Liver (tissue), 3 donors: ENCODE measurements at regions not wholly inside any gene's neighbourhood (a gene's known extent, or its start where the extent isn't known, plus 50 kb on each side); places are given as distances from the start of the nearest gene placed in this dataset.

Experiments
- GABPA ChIP-seq, 2 donors: IDR thresholded peaks in 1 of 2; conservative IDR thresholded peaks in 1 of 2; 2 replicates each; pipeline ENCODE4 v1.6.1; 2016; ENCODE audit warnings: antibody characterized with exemption in 2 of 2, mild to moderate bottlenecking in 1 of 2, moderate library complexity in 1 of 2
- HNF4G ChIP-seq: IDR thresholded peaks from 2 replicates; pipeline ENCODE4 v1.6.1; 2016; ENCODE audit warnings: antibody characterized with exemption
- NR2F2 ChIP-seq: IDR thresholded peaks from 2 replicates; pipeline ENCODE4 v1.6.1; 2016; ENCODE audit warnings: antibody characterized with exemption
- RAD21 ChIP-seq, 2 donors: IDR thresholded peaks; 2 replicates each; pipeline ENCODE4 v1.6.1; 2016; ENCODE audit warnings: antibody characterized with exemption in 2 of 2, mild to moderate bottlenecking in 2 of 2
- SP1 ChIP-seq: IDR thresholded peaks from 2 replicates; pipeline ENCODE4 v1.6.1; 2018; ENCODE audit warnings: antibody characterized with exemption, mild to moderate bottlenecking
- TF ChIP-seq, protein P1 (sequence below): IDR thresholded peaks from 2 replicates; pipeline ENCODE4 v1.6.1; 2016; ENCODE audit warnings: antibody characterized with exemption, mild to moderate bottlenecking
- TF ChIP-seq, protein P2 (sequence below): IDR thresholded peaks from 2 replicates; pipeline ENCODE4 v1.6.1; 2016; ENCODE audit warnings: antibody characterized with exemption
- TF ChIP-seq, protein P3 (sequence below): fragments of 150-350 bp; IDR thresholded peaks from 2 replicates; pipeline ENCODE4 v1.5.1; 2017; ENCODE audit warnings: improper control_type of control experiment, low read depth, low read length; ENCODE audit not compliant: missing input control
- TF ChIP-seq, protein P4 (sequence below): IDR thresholded peaks from 2 replicates; pipeline ENCODE4 v1.6.1; 2016; ENCODE audit warnings: antibody characterized with exemption
- donor health status: healthy.
- donor health status: healthy.

DNA sequence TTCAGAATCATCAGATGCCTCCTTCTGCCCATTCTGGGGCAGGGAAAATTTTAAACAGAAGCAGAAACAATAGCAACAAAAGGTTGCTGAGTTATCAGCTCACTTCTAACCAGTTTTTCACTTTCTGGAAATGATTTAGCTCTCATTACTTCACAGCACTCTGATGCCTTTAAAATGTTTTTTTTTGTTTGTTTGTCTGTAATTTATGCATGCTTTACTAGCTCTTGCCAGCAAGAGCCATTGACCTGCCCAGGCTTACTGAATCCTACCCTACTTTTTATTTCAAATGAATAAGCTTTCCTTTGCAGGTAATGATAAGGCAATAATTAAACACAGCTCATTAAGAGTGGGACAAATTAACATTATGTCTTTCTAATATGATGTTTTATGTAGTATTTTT is 466.1 kb upstream of the NOVA1 start:
- TF ChIP-seq, protein P1, sequence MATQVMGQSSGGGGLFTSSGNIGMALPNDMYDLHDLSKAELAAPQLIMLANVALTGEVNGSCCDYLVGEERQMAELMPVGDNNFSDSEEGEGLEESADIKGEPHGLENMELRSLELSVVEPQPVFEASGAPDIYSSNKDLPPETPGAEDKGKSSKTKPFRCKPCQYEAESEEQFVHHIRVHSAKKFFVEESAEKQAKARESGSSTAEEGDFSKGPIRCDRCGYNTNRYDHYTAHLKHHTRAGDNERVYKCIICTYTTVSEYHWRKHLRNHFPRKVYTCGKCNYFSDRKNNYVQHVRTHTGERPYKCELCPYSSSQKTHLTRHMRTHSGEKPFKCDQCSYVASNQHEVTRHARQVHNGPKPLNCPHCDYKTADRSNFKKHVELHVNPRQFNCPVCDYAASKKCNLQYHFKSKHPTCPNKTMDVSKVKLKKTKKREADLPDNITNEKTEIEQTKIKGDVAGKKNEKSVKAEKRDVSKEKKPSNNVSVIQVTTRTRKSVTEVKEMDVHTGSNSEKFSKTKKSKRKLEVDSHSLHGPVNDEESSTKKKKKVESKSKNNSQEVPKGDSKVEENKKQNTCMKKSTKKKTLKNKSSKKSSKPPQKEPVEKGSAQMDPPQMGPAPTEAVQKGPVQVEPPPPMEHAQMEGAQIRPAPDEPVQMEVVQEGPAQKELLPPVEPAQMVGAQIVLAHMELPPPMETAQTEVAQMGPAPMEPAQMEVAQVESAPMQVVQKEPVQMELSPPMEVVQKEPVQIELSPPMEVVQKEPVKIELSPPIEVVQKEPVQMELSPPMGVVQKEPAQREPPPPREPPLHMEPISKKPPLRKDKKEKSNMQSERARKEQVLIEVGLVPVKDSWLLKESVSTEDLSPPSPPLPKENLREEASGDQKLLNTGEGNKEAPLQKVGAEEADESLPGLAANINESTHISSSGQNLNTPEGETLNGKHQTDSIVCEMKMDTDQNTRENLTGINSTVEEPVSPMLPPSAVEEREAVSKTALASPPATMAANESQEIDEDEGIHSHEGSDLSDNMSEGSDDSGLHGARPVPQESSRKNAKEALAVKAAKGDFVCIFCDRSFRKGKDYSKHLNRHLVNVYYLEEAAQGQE = no peak
- no peak for TF ChIP-seq NR2F2
- TF ChIP-seq, protein P2, sequence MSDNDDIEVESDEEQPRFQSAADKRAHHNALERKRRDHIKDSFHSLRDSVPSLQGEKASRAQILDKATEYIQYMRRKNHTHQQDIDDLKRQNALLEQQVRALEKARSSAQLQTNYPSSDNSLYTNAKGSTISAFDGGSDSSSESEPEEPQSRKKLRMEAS = no peak
- TF ChIP-seq, protein P3, sequence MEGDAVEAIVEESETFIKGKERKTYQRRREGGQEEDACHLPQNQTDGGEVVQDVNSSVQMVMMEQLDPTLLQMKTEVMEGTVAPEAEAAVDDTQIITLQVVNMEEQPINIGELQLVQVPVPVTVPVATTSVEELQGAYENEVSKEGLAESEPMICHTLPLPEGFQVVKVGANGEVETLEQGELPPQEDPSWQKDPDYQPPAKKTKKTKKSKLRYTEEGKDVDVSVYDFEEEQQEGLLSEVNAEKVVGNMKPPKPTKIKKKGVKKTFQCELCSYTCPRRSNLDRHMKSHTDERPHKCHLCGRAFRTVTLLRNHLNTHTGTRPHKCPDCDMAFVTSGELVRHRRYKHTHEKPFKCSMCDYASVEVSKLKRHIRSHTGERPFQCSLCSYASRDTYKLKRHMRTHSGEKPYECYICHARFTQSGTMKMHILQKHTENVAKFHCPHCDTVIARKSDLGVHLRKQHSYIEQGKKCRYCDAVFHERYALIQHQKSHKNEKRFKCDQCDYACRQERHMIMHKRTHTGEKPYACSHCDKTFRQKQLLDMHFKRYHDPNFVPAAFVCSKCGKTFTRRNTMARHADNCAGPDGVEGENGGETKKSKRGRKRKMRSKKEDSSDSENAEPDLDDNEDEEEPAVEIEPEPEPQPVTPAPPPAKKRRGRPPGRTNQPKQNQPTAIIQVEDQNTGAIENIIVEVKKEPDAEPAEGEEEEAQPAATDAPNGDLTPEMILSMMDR = no peak
- TF ChIP-seq, protein P4, sequence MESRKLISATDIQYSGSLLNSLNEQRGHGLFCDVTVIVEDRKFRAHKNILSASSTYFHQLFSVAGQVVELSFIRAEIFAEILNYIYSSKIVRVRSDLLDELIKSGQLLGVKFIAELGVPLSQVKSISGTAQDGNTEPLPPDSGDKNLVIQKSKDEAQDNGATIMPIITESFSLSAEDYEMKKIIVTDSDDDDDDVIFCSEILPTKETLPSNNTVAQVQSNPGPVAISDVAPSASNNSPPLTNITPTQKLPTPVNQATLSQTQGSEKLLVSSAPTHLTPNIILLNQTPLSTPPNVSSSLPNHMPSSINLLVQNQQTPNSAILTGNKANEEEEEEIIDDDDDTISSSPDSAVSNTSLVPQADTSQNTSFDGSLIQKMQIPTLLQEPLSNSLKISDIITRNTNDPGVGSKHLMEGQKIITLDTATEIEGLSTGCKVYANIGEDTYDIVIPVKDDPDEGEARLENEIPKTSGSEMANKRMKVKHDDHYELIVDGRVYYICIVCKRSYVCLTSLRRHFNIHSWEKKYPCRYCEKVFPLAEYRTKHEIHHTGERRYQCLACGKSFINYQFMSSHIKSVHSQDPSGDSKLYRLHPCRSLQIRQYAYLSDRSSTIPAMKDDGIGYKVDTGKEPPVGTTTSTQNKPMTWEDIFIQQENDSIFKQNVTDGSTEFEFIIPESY = no peak
- TF ChIP-seq RAD21 (IDR thresholded peaks at IDR 0.05) = no peak
- TF ChIP-seq SP1 = no peak
- TF ChIP-seq HNF4G = no peak
- no peak for TF ChIP-seq GABPA (IDR thresholded peaks at IDR 0.05 in 1 of 2, conservative IDR thresholded peaks at IDR 0.05 in 1 of 2)
